ENCODE measurements at regions not wholly inside any gene's neighbourhood (a gene's known extent, or its start where the extent isn't known, plus 50 kb on each side); places are given as distances from the start of the nearest gene placed in this dataset.

DNA sequence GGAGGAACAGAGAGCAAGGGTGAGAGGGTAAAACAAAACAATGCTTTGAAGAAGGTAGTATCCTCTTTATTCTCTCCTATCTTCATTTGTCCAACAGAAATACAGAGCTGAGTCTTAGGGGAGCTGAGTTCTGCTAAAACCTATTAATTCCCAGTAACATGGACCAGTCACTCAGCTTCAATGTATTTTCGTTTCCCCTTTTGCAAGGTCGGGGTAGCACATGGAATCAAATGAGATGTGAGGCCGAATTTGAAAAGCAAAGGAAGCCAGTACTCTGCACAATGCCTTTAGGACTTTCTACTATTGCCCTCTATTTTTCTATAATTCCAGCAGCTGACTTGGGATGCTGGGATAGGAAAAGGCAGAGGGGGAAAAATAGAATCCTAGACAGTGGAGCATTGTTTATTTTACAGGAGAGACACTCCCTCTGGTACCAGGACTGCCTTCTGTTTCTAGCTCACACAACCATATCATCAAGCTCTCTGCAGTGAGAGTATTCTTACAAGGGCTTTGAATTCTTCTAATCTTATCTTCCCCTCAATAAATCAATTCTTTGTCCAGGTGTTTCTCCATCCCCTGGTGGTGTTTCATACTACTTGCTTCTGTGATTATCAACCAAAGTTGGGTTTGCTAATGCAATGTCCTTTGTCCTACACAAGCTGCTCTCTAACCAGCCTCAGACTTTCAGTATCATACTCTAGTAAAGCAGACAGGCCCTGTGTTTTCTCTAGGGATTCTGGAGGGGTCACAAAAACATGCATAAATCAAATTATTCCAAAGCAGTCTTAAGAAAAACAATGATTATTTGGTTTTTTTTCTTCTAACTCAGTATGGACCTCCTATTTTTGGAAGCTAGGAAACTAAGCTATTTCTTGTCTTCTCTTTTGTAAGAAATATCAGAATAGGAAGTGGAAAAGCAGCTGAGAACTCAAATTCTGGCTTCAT, 341.5 kb downstream of the OSTF1 start:
- no peaks in the 10 kb centered on the region for H3K27me3 ChIP-seq (ENCODE audit: control insufficient read depth, insufficient read depth, low read length)
- TF ChIP-seq, protein P1, sequence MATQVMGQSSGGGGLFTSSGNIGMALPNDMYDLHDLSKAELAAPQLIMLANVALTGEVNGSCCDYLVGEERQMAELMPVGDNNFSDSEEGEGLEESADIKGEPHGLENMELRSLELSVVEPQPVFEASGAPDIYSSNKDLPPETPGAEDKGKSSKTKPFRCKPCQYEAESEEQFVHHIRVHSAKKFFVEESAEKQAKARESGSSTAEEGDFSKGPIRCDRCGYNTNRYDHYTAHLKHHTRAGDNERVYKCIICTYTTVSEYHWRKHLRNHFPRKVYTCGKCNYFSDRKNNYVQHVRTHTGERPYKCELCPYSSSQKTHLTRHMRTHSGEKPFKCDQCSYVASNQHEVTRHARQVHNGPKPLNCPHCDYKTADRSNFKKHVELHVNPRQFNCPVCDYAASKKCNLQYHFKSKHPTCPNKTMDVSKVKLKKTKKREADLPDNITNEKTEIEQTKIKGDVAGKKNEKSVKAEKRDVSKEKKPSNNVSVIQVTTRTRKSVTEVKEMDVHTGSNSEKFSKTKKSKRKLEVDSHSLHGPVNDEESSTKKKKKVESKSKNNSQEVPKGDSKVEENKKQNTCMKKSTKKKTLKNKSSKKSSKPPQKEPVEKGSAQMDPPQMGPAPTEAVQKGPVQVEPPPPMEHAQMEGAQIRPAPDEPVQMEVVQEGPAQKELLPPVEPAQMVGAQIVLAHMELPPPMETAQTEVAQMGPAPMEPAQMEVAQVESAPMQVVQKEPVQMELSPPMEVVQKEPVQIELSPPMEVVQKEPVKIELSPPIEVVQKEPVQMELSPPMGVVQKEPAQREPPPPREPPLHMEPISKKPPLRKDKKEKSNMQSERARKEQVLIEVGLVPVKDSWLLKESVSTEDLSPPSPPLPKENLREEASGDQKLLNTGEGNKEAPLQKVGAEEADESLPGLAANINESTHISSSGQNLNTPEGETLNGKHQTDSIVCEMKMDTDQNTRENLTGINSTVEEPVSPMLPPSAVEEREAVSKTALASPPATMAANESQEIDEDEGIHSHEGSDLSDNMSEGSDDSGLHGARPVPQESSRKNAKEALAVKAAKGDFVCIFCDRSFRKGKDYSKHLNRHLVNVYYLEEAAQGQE (IDR thresholded peaks at IDR 0.05; ENCODE audit: insufficient read depth in 1 of 2, low read depth in 2 of 2, low read length in 1 of 2), result no peak
- TF ChIP-seq, protein P2, sequence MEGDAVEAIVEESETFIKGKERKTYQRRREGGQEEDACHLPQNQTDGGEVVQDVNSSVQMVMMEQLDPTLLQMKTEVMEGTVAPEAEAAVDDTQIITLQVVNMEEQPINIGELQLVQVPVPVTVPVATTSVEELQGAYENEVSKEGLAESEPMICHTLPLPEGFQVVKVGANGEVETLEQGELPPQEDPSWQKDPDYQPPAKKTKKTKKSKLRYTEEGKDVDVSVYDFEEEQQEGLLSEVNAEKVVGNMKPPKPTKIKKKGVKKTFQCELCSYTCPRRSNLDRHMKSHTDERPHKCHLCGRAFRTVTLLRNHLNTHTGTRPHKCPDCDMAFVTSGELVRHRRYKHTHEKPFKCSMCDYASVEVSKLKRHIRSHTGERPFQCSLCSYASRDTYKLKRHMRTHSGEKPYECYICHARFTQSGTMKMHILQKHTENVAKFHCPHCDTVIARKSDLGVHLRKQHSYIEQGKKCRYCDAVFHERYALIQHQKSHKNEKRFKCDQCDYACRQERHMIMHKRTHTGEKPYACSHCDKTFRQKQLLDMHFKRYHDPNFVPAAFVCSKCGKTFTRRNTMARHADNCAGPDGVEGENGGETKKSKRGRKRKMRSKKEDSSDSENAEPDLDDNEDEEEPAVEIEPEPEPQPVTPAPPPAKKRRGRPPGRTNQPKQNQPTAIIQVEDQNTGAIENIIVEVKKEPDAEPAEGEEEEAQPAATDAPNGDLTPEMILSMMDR (IDR thresholded peaks at IDR 0.05), result no peak
- TF ChIP-seq TCF7L2 (IDR thresholded peaks at IDR 0.05; ENCODE audit: low read depth, low read length), result no peak
- CTCF ChIA-PET, result no interaction called here
- H3K9me3 ChIP-seq (ENCODE audit: control insufficient read depth, insufficient read depth, low read depth, low read length), result no peaks in the 10 kb centered on the region
- in situ Hi-C loops (cut with HindIII; ENCODE audit: low pct_unique_long_range_greater_than_20kb, low sequenced_read_pairs) (no loop called here), intact Hi-C loops (cut with micrococcal nuclease; ENCODE audit: unreplicated experiment) (no loop called here)
- no peak overlapping the region for H3K27ac ChIP-seq (ENCODE audit: low read length)
- H3K4me1 ChIP-seq (ENCODE audit: control insufficient read depth, insufficient read depth, low read length), result no peaks in the 10 kb centered on the region
- DNase-seq (ENCODE audit: low read depth, low spot score) (no peak), ATAC-seq (no peak)
- no peak overlapping the region for H3K4me3 ChIP-seq (ENCODE audit: low read depth in 2 of 2, low read length in 2 of 2)
- no peaks in the 10 kb centered on the region for H3K36me3 ChIP-seq (ENCODE audit: control insufficient read depth, insufficient read depth, low read length)
- no TSS peak for BruUV-seq (replicated peaks)
- POLR2A ChIA-PET, result no interaction called here

DNA sequence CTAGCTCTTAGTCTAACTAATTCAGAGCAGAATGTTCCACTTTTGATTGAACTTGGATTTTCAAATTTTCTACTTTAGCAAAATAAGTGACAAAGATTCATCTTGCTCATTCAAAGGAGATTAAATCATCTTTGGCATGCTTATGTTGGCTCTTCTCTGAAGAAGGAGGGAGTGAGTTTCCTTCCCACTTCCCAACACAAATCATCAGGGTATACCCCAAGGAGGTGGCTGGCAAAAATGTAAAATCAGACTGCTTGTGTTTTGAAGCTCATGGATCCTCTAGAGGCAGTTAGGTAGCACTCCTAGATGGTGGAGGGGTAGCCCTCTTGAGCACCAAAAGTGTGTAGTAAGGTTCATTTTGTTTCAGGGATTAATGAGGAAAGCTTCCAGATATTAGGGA, 343.1 kb downstream of the OSTF1 start:
- Histone ChIP-seq H3K36me3 (ENCODE audit: control insufficient read depth, insufficient read depth, low read length) (no peaks in the 10 kb centered on the region), H3K27me3 (ENCODE audit: control insufficient read depth, insufficient read depth, low read length) (no peaks in the 10 kb centered on the region), H3K4me3 (ENCODE audit: low read depth in 2 of 2, low read length in 2 of 2) (no peak overlapping the region), H3K9me3 (ENCODE audit: control insufficient read depth, insufficient read depth, low read depth, low read length) (no peaks in the 10 kb centered on the region), H3K27ac (ENCODE audit: low read length) (no peak overlapping the region), H3K4me1 (ENCODE audit: control insufficient read depth, insufficient read depth, low read length) (no peaks in the 10 kb centered on the region)
- in situ Hi-C loops (cut with HindIII; ENCODE audit: low pct_unique_long_range_greater_than_20kb, low sequenced_read_pairs), result no loop called here
- TF ChIP-seq, protein P2 (IDR thresholded peaks at IDR 0.05), result no peak
- ATAC-seq (no peak), DNase-seq (ENCODE audit: low read depth, low spot score) (no peak)
- intact Hi-C loops (cut with micrococcal nuclease; ENCODE audit: unreplicated experiment), result no loop called here
- BruUV-seq (replicated peaks), result no TSS peak
- ChIA-PET POLR2A (no interaction called here), CTCF (no interaction called here)

DNA sequence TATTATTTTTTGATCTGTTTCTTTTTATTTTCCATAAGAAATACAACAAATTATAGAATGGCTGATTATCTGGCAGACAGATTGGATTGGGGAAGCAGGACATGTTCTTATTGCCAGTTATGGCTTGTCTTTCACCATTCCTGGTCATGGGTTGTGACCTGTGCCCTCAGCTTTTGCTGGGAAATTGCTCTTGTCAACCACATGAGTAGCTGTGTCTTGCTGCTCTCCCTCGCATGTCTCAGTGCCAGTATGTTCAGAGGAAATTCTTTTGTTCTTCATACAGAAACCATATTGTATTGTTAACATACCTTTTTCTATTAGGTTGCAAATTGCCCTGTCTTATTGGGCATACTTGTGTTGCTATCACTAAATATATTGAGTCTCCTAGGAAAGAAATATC, 344.1 kb downstream of the OSTF1 start:
- H3K27me3 ChIP-seq (ENCODE audit: control insufficient read depth, insufficient read depth, low read length), result no peaks in the 10 kb centered on the region
- in situ Hi-C loops (cut with HindIII; ENCODE audit: low pct_unique_long_range_greater_than_20kb, low sequenced_read_pairs), result no loop called here
- POLR2A ChIA-PET, result no interaction called here
- H3K4me3 ChIP-seq (ENCODE audit: low read depth in 2 of 2, low read length in 2 of 2), result no peak overlapping the region
- intact Hi-C loops (cut with micrococcal nuclease; ENCODE audit: unreplicated experiment), result no loop called here
- no peak for ATAC-seq
- no peak overlapping the region for H3K27ac ChIP-seq (ENCODE audit: low read length)
- H3K4me1 ChIP-seq (ENCODE audit: control insufficient read depth, insufficient read depth, low read length), result no peaks in the 10 kb centered on the region
- CTCF ChIA-PET, result no interaction called here
- DNase-seq (ENCODE audit: low read depth, low spot score), result no peak
- BruUV-seq (replicated peaks), result no TSS peak
- no peak for TF ChIP-seq TCF7L2 (IDR thresholded peaks at IDR 0.05; ENCODE audit: low read depth, low read length)
- TF ChIP-seq, protein P2 (IDR thresholded peaks at IDR 0.05), result no peak
- no peak for TF ChIP-seq SIN3A (IDR thresholded peaks at IDR 0.05; ENCODE audit: borderline replicate concordance, insufficient read depth, low read depth, low read length)
- TF ChIP-seq, protein P1 (IDR thresholded peaks at IDR 0.05; ENCODE audit: insufficient read depth in 1 of 2, low read depth in 2 of 2, low read length in 1 of 2), result no peak
- TF ChIP-seq POLR2AphosphoS5 (IDR thresholded peaks at IDR 0.05; ENCODE audit: low read depth, low read length), result no peak
- no peaks in the 10 kb centered on the region for H3K36me3 ChIP-seq (ENCODE audit: control insufficient read depth, insufficient read depth, low read length)
- no peaks in the 10 kb centered on the region for H3K9me3 ChIP-seq (ENCODE audit: control insufficient read depth, insufficient read depth, low read depth, low read length)
